Uterus (tissue), 3 donors: ENCODE measurements at regions not wholly inside any gene's neighbourhood (a gene's known extent, or its start where the extent isn't known, plus 50 kb on each side); places are given as distances from the start of the nearest gene placed in this dataset.
A peak's percentile ranks its signal among the peaks of the same experiment; 100 is the strongest.

ENCODE experiments used
- DNase-seq, 2 donors: peaks; one replicate each; pipeline ENCODE4 v3.0.0-alpha.2; 2019 to 2020
- H3K27ac ChIP-seq, 2 donors: fragments of 200-600 bp; sonication (generic); 1 replicate in 1 of 2; 2 replicates in 1 of 2; pipeline ENCODE4 v1.5.1; 2016 to 2018
- H3K27me3 ChIP-seq, 2 donors: fragments of 200-600 bp; sonication (generic); one replicate each; pipeline ENCODE4 v1.5.1; 2018 to 2019; ENCODE audit warnings: control low read depth in 1 of 2
- H3K36me3 ChIP-seq, 2 donors: fragments of 200-600 bp; sonication (generic); one replicate each; pipeline ENCODE4 v1.5.1; 2019; ENCODE audit warnings: control low read depth in 1 of 2
- H3K4me1 ChIP-seq, 2 donors: fragments of 200-600 bp; sonication (generic); one replicate each; pipeline ENCODE4 v1.5.1; 2018 to 2019; ENCODE audit warnings: control low read depth in 1 of 2
- H3K4me3 ChIP-seq, 2 donors: fragments of 200-600 bp; sonication (generic); 1 replicate in 1 of 2; 2 replicates in 1 of 2; pipeline ENCODE4 v1.5.1; 2018 to 2019; ENCODE audit warnings: mild to moderate bottlenecking in 1 of 2
- H3K9me3 ChIP-seq, 2 donors: fragments of 200-600 bp; sonication (generic); one replicate each; pipeline ENCODE4 v1.5.1; 2019; ENCODE audit warnings: control low read depth in 1 of 2
- POLR2A ChIP-seq, 2 donors: fragments of 450-650 bp; IDR thresholded peaks; one replicate each; pipeline ENCODE4 v1.6.1; 2016; ENCODE audit warnings: antibody characterized with exemption in 2 of 2, mild to moderate bottlenecking in 1 of 2, moderate library complexity in 1 of 2
- intact Hi-C: fragments of 100-400 bp; cut with DNase I; formaldehyde crosslinking; loops from one replicate; pipeline ENCODE4 v1.15.1; 2023; ENCODE audit warnings: low total_unique reads
- TF ChIP-seq, protein P1 (sequence below), 4 experiments: fragments of 200-600 bp in 2 of 4; fragments of 450-650 bp in 2 of 4; sonication (generic) in 2 of 4; IDR thresholded peaks; one replicate each; pipeline ENCODE4 v1.5.1; 2016 to 2019; ENCODE audit warnings: antibody characterized with exemption in 4 of 4, mild to moderate bottlenecking in 2 of 4, moderate library complexity in 1 of 4
- donor health status: DM: yes; HTN: yes; CAD: no.

GRCh38 chr1:193421487-193421886 lies 235.1 kb upstream of the B3GALT2 start:
- Histone ChIP-seq H3K27ac (no peak overlapping the region), H3K9me3 (no peaks in the 10 kb centered on the region), H3K4me1 (no peaks in the 10 kb centered on the region), H3K27me3 (no peaks in the 10 kb centered on the region), H3K36me3 (no peaks in the 10 kb centered on the region), H3K4me3 (no peak overlapping the region)
- TF ChIP-seq POLR2A (IDR thresholded peaks at IDR 0.05): no peak
- no peak for DNase-seq
- intact Hi-C loops: no loop called here

DNA sequence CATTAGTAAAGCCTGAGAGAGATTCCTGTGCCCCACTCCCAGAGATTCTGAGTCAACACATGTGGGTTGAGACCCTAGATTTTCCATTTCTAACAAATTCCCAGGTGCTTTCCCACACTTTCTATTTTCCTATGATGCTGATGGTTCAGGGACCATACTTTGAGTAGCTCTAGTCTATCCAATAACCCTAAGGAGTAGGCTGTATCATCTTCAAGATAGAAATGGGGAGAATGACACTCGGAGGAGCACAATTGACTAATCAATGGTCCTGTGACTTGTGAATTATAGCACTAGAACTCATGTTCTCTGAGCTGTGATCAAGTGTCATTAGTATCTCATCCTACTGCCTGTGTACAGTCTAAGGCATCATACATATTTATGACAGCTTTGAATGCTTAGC lies 232.9 kb upstream of the B3GALT2 start:
- no peak for DNase-seq
- intact Hi-C loops: no loop called here
- TF ChIP-seq POLR2A (IDR thresholded peaks at IDR 0.05): no peak
- TF ChIP-seq, protein P1, sequence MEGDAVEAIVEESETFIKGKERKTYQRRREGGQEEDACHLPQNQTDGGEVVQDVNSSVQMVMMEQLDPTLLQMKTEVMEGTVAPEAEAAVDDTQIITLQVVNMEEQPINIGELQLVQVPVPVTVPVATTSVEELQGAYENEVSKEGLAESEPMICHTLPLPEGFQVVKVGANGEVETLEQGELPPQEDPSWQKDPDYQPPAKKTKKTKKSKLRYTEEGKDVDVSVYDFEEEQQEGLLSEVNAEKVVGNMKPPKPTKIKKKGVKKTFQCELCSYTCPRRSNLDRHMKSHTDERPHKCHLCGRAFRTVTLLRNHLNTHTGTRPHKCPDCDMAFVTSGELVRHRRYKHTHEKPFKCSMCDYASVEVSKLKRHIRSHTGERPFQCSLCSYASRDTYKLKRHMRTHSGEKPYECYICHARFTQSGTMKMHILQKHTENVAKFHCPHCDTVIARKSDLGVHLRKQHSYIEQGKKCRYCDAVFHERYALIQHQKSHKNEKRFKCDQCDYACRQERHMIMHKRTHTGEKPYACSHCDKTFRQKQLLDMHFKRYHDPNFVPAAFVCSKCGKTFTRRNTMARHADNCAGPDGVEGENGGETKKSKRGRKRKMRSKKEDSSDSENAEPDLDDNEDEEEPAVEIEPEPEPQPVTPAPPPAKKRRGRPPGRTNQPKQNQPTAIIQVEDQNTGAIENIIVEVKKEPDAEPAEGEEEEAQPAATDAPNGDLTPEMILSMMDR (IDR thresholded peaks at IDR 0.05): no peak
- Histone ChIP-seq H3K4me3 (no peak overlapping the region), H3K27ac (no peak overlapping the region), H3K9me3 (no peaks in the 10 kb centered on the region), H3K36me3 (no peaks in the 10 kb centered on the region), H3K4me1 (no peaks in the 10 kb centered on the region), H3K27me3 (no peaks in the 10 kb centered on the region)

DNA sequence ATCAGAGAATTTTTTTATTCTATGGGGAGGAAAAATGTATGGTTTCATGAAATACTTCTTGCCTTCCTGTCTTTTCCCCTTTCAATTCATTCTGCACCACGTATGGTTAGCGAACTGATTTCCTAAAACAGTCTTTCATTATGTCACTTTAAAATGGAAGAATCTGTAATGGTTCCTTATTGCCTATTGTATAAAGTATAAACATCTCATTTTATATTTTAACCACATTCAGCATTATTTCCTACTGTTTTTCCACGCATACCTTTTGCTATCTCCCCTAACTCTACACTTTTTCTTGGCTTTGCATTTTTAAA lies 232.3 kb upstream of the B3GALT2 start:
- no peaks in the 10 kb centered on the region for H3K9me3 ChIP-seq
- H3K36me3 ChIP-seq: no peaks in the 10 kb centered on the region
- no peak for TF ChIP-seq POLR2A (IDR thresholded peaks at IDR 0.05)
- TF ChIP-seq, protein P1 (IDR thresholded peaks at IDR 0.05): no peak
- no peak for DNase-seq
- H3K4me3 ChIP-seq: peak overlapping the region in 1 of 2 donors; percentile 28
- no peaks in the 10 kb centered on the region for H3K27me3 ChIP-seq
- peak overlapping the region; percentile 53 to 62 for H3K27ac ChIP-seq
- intact Hi-C loops: no loop called here
- H3K4me1 ChIP-seq: no peaks in the 10 kb centered on the region

DNA sequence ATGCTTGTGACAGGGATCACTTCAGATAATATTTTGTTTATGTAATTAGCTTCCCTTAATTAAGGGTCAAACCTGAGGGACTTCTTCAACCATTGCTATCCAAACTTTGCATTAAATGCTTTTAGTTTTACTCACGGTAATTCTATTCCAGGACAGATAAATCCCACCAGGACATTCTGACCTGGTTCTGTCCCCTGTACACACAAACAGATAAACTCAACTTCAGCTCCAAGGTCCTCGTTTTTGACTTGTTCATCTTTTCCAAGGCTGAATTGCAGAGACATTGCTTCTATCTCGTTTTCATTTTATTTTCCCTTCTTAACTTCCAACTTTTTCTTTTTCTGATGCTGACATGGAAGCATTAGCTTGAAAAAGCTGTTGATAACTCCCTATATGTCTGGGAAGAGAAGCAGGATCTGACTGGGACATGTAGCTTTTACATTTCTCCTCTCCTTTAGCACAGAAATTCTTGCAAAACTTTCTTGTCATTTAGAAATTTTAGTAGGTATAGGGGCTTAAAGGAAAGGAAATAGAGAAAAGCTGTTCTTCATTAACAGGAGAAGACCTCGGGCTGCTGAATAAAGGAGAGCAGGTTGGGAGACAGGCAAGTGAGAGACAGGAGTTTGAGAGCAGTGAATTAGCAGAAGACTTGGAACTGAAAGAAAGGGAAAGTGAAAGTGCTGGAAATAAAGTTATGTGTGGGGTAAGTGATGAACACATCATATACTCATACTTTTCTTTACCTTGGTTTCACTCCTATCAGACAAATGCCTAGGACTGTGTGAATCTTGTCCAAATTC lies 231.7 kb upstream of the B3GALT2 start:
- intact Hi-C loops: no loop called here
- no peak for DNase-seq
- peak overlapping the region; percentile 2 to 28 for H3K4me3 ChIP-seq
- TF ChIP-seq POLR2A (IDR thresholded peaks at IDR 0.05): no peak
- TF ChIP-seq, protein P1 (IDR thresholded peaks at IDR 0.05): no peak
- no peaks in the 10 kb centered on the region for H3K27me3 ChIP-seq
- peak overlapping the region; percentile 53 to 62 for H3K27ac ChIP-seq
- H3K4me1 ChIP-seq: no peaks in the 10 kb centered on the region
- H3K9me3 ChIP-seq: no peaks in the 10 kb centered on the region
- no peaks in the 10 kb centered on the region for H3K36me3 ChIP-seq

DNA sequence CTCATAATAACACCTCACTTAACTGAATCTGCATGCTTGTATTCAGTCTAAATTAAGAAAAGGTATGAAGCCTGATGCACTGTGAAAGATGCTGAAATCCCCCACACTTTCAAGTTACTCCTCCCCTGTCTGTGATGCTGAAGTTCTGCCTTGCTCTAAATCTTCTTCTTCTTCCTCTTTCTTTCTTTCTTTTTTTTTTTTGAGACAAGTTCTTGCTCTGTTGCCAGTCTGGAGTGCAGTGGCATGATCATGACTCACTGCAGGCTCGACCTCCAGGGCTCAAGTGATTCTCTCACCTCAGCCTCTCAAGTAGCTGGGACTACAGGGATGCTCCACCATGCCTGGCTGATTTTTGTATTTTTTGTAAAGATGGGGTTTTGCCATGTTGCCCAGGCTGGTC lies 231.0 kb upstream of the B3GALT2 start:
- no peaks in the 10 kb centered on the region for H3K9me3 ChIP-seq
- TF ChIP-seq, protein P1 (IDR thresholded peaks at IDR 0.05): no peak
- TF ChIP-seq POLR2A (IDR thresholded peaks at IDR 0.05): no peak
- intact Hi-C loops: no loop called here
- H3K27ac ChIP-seq: peak overlapping the region; percentile 53 to 62
- H3K4me1 ChIP-seq: no peaks in the 10 kb centered on the region
- H3K27me3 ChIP-seq: no peaks in the 10 kb centered on the region
- H3K4me3 ChIP-seq: no peak overlapping the region
- peak in 1 of 2 donors; percentile 15 for DNase-seq
- no peaks in the 10 kb centered on the region for H3K36me3 ChIP-seq
